ENCODE measurements at regions not wholly inside any gene's neighbourhood (a gene's known extent, or its start where the extent isn't known, plus 50 kb on each side); places are given as distances from the start of the nearest gene placed in this dataset.

- dilution Hi-C loops (cut with MboI; ENCODE audit: extremely low pct_ligation_motif_present, low sequenced_read_pairs), result no loop called here
- BruUV-seq (replicated peaks), result no TSS peak
- CTCF ChIA-PET, result no interaction called here
These were observed 187.5 kb upstream of the SPTLC3 start for GRCh38 chr20:12821249-12821648.

DNA sequence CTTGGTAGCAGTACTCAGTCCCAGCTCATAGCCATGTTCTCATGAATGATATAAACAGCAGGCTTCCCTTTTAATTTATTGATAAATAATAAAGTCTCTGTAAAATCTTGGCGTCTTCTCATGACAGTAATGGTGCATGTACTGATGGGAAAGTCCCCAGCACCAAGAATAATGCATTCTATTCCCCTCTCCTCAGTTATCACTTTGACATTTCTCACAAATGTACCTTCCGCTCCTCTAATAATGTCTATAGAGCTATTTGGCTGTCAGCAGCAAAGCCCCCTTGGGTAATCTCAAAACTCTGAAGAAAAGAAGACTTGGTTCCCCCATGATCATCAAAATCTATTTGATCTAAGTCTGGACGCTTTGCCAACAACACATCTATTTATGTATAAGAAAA lies 185.0 kb upstream of the SPTLC3 start:
- no peaks in the 10 kb centered on the region for H3K79me2 ChIP-seq (ENCODE audit: control insufficient read depth, insufficient read depth, low read length)
- ChIA-PET CTCF (no interaction called here), POLR2A (no interaction called here)
- FAIRE-seq, result no peak
- BruUV-seq (replicated peaks), result no TSS peak
- H4K20me1 ChIP-seq (replicated peaks; ENCODE audit: control insufficient read depth, extremely low read depth, insufficient read depth, low read length), result no peaks in the 10 kb centered on the region
- H3K4me3 ChIP-seq (replicated peaks in 1 of 3; ENCODE audit: insufficient read depth in 1 of 3, low read depth in 1 of 3, low read length in 3 of 3), result no peak overlapping the region
- no peaks in the 10 kb centered on the region for H3K27me3 ChIP-seq (ENCODE audit: control insufficient read depth in 2 of 2, insufficient read depth in 2 of 2, low read length in 2 of 2)
- dilution Hi-C loops (cut with MboI; ENCODE audit: extremely low pct_ligation_motif_present, low sequenced_read_pairs) (no loop called here), intact Hi-C loops (cut with micrococcal nuclease) (no loop called here)
- H3K9me3 ChIP-seq (replicated peaks; ENCODE audit: control insufficient read depth, insufficient read depth, low read length), result no peaks in the 10 kb centered on the region
- no peak for TF ChIP-seq CTCF (IDR thresholded peaks at IDR 0.05; ENCODE audit: extremely low read depth in 1 of 2, insufficient read depth in 1 of 2, low read depth in 1 of 2, low read length in 2 of 2)
- TF ChIP-seq MAX (IDR thresholded peaks at IDR 0.05; ENCODE audit: insufficient read depth, insufficient read length), result no peak
- TF ChIP-seq FOS (IDR thresholded peaks at IDR 0.05; ENCODE audit: borderline replicate concordance, insufficient read depth, low read length), result no peak
- TF ChIP-seq GATA2 (IDR thresholded peaks at IDR 0.05; ENCODE audit: insufficient read depth, insufficient read length, low read depth, low read length), result no peak
- no peak for TF ChIP-seq JUN (IDR thresholded peaks at IDR 0.05; ENCODE audit: borderline replicate concordance, insufficient read depth, insufficient read length, low read depth)
- TF ChIP-seq POLR2AphosphoS5 (IDR thresholded peaks at IDR 0.05; ENCODE audit: insufficient read depth, low read depth, low read length), result no peak
- TF ChIP-seq POLR2A (IDR thresholded peaks at IDR 0.05; ENCODE audit: low read depth, low read length), result no peak
- no peak for TF ChIP-seq EZH2 (IDR thresholded peaks at IDR 0.05; ENCODE audit: borderline replicate concordance, low read depth, low read length, severe bottlenecking)
- no peak for TF ChIP-seq MYC (IDR thresholded peaks at IDR 0.05; ENCODE audit: low read depth, low read length)
- no peaks in the 10 kb centered on the region for H3K4me1 ChIP-seq (ENCODE audit: control insufficient read depth, extremely low read depth, insufficient read depth, low read length)
- no peaks in the 10 kb centered on the region for H3K9me1 ChIP-seq (replicated peaks; ENCODE audit: control insufficient read depth, extremely low read depth, insufficient read depth, low read length)
- DNase-seq (ENCODE audit: low read depth, low spot score), result no peak
- no peak overlapping the region for H2AFZ ChIP-seq (ENCODE audit: low read depth, low read length)
- no peak overlapping the region for H3K4me2 ChIP-seq (ENCODE audit: insufficient read depth, low read length)
- no peaks in the 10 kb centered on the region for H3K36me3 ChIP-seq (ENCODE audit: control insufficient read depth in 2 of 2, extremely low read depth in 1 of 2, insufficient read depth in 2 of 2, low read length in 2 of 2)
- no peak overlapping the region for H3K27ac ChIP-seq (ENCODE audit: insufficient read depth, low read depth, low read length)
- H3K9ac ChIP-seq (replicated peaks; ENCODE audit: extremely low read depth, insufficient read depth, low read length), result no peak overlapping the region

More at GRCh38 chr20:12821249-12821648, 187.5 kb upstream of the SPTLC3 start:
- Histone ChIP-seq H3K36me3 (ENCODE audit: control insufficient read depth in 2 of 2, extremely low read depth in 1 of 2, insufficient read depth in 2 of 2, low read length in 2 of 2) (no peaks in the 10 kb centered on the region), H3K27me3 (ENCODE audit: control insufficient read depth in 2 of 2, insufficient read depth in 2 of 2, low read length in 2 of 2) (no peaks in the 10 kb centered on the region), H3K9me3 (replicated peaks; ENCODE audit: control insufficient read depth, insufficient read depth, low read length) (no peaks in the 10 kb centered on the region), H3K27ac (ENCODE audit: insufficient read depth, low read depth, low read length) (no peak overlapping the region), H4K20me1 (replicated peaks; ENCODE audit: control insufficient read depth, extremely low read depth, insufficient read depth, low read length) (no peaks in the 10 kb centered on the region), H3K9ac (replicated peaks; ENCODE audit: extremely low read depth, insufficient read depth, low read length) (no peak overlapping the region), H3K4me2 (ENCODE audit: insufficient read depth, low read length) (no peak overlapping the region), H3K79me2 (ENCODE audit: control insufficient read depth, insufficient read depth, low read length) (no peaks in the 10 kb centered on the region), H2AFZ (ENCODE audit: low read depth, low read length) (no peak overlapping the region), H3K9me1 (replicated peaks; ENCODE audit: control insufficient read depth, extremely low read depth, insufficient read depth, low read length) (no peaks in the 10 kb centered on the region), H3K4me1 (ENCODE audit: control insufficient read depth, extremely low read depth, insufficient read depth, low read length) (no peaks in the 10 kb centered on the region), H3K4me3 (replicated peaks in 1 of 3; ENCODE audit: insufficient read depth in 1 of 3, low read depth in 1 of 3, low read length in 3 of 3) (no peak overlapping the region)
- POLR2A ChIA-PET, result no interaction called here
- TF ChIP-seq MYC (IDR thresholded peaks at IDR 0.05; ENCODE audit: low read depth, low read length) (no peak), FOS (IDR thresholded peaks at IDR 0.05; ENCODE audit: borderline replicate concordance, insufficient read depth, low read length) (no peak), MAX (IDR thresholded peaks at IDR 0.05; ENCODE audit: insufficient read depth, insufficient read length) (no peak), EZH2 (IDR thresholded peaks at IDR 0.05; ENCODE audit: borderline replicate concordance, low read depth, low read length, severe bottlenecking) (no peak), POLR2A (IDR thresholded peaks at IDR 0.05; ENCODE audit: low read depth, low read length) (no peak), GATA2 (IDR thresholded peaks at IDR 0.05; ENCODE audit: insufficient read depth, insufficient read length, low read depth, low read length) (no peak), JUN (IDR thresholded peaks at IDR 0.05; ENCODE audit: borderline replicate concordance, insufficient read depth, insufficient read length, low read depth) (no peak), POLR2AphosphoS5 (IDR thresholded peaks at IDR 0.05; ENCODE audit: insufficient read depth, low read depth, low read length) (no peak)
- no peak for DNase-seq (ENCODE audit: low read depth, low spot score)
- intact Hi-C loops (cut with micrococcal nuclease), result no loop called here
- no peak for FAIRE-seq
